ENCODE measurements at regions not wholly inside any gene's neighbourhood (a gene's known extent, or its start where the extent isn't known, plus 50 kb on each side); places are given as distances from the start of the nearest gene placed in this dataset.

DNA sequence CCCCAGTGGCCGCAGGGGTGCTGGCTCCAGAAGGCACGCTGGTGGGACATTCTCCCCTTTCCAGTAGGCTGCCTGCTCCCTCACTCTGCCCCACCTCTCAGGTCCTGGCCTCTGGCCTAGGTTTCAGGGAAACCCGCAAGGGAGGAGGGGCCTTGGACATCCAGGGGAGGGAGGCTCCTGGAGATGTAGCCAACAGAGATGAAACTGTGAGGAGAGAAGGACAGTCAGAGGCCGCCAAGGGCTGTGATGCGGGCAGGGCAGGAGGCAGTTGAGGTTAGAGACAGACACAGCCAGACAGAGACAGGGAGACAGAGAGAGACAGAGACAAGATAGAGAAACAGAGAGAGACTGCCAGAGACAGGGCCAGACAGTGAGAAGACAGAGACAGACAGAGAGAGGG is 127.7 kb downstream of the UQCRFS1 start:
- no peak overlapping the region for H3K18ac ChIP-seq (ENCODE audit: insufficient read length, low read depth, low read length)
- no peaks in the 10 kb centered on the region; the same call in 1 of the 2 replicates for H3K4me1 ChIP-seq (ENCODE audit: insufficient read depth, low read length)
- no peak overlapping the region for H3K9ac ChIP-seq (ENCODE audit: extremely low read depth, insufficient read length, low read length)
- Mint-ChIP-seq H3K27me3 (ENCODE audit: low read depth) (peaks cover 4% of the 10 kb centered on the region), H3K9me3 (peaks cover 6 to 9% of the 10 kb centered on the region in 2 experiments; a peak in 4 of 5 replicates), H3K27ac (no peak overlapping the region), H3K4me3 (no peak overlapping the region), H3K36me3 (ENCODE audit: insufficient read depth in 1 of 3, low read depth in 3 of 3) (no peaks in the 10 kb centered on the region), H3K4me1 (peaks cover 22 to 23% of the 10 kb centered on the region in 2 experiments)
- H2BK12ac ChIP-seq (ENCODE audit: insufficient read length, low read depth, low read length) = no peak overlapping the region
- no peak overlapping the region for H4K5ac ChIP-seq (ENCODE audit: insufficient read length, low read depth, low read length)
- no peak overlapping the region for H3K4me2 ChIP-seq (ENCODE audit: insufficient read depth, insufficient read length, low read length)
- no peak overlapping the region; the same call in 1 of the 2 replicates for H3K14ac ChIP-seq (ENCODE audit: insufficient read depth, low read length)
- no peak overlapping the region for H2AK5ac ChIP-seq (ENCODE audit: insufficient read length, low read length)
- H2BK5ac ChIP-seq (ENCODE audit: insufficient read length, low read length) = no peak overlapping the region
- no peak overlapping the region for H2BK15ac ChIP-seq (ENCODE audit: low read depth, low read length)
- H3K27me3 ChIP-seq (ENCODE audit: insufficient read depth, low read length) = no peaks in the 10 kb centered on the region
- TF ChIP-seq, protein P1, sequence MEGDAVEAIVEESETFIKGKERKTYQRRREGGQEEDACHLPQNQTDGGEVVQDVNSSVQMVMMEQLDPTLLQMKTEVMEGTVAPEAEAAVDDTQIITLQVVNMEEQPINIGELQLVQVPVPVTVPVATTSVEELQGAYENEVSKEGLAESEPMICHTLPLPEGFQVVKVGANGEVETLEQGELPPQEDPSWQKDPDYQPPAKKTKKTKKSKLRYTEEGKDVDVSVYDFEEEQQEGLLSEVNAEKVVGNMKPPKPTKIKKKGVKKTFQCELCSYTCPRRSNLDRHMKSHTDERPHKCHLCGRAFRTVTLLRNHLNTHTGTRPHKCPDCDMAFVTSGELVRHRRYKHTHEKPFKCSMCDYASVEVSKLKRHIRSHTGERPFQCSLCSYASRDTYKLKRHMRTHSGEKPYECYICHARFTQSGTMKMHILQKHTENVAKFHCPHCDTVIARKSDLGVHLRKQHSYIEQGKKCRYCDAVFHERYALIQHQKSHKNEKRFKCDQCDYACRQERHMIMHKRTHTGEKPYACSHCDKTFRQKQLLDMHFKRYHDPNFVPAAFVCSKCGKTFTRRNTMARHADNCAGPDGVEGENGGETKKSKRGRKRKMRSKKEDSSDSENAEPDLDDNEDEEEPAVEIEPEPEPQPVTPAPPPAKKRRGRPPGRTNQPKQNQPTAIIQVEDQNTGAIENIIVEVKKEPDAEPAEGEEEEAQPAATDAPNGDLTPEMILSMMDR (conservative IDR thresholded peaks at IDR 0.05) = no peak
- no peaks in the 10 kb centered on the region for H4K20me1 ChIP-seq (ENCODE audit: control insufficient read depth, insufficient read depth, insufficient read length)
- H4K8ac ChIP-seq (replicated peaks; ENCODE audit: insufficient read length, low read depth, low read length) = no peak overlapping the region
- no peak for DNase-seq
- H3K56ac ChIP-seq (ENCODE audit: insufficient read length, low read depth, low read length) = no peak overlapping the region
- H3K27ac ChIP-seq (ENCODE audit: insufficient read length, low read depth, low read length) = no peak overlapping the region
- no peak overlapping the region for H3T11ph ChIP-seq (ENCODE audit: low read length)
- no CpG with 5 or more reads among the region's 5 CpGs for WGBS (ENCODE audit: extremely low coverage, insufficient read length, low lambda C conversion rate)
- no peak overlapping the region for H2BK20ac ChIP-seq (ENCODE audit: low read depth, low read length, poor library complexity, severe bottlenecking)
- no peak overlapping the region for H2BK120ac ChIP-seq (ENCODE audit: low read depth, low read length, poor library complexity, severe bottlenecking)
- no peaks in the 10 kb centered on the region for H3K79me2 ChIP-seq (ENCODE audit: insufficient read depth, low read length)
- no peaks in the 10 kb centered on the region for H3K23me2 ChIP-seq (ENCODE audit: insufficient read length, low read depth, low read length, poor library complexity, severe bottlenecking)
- no peak overlapping the region for H3K23ac ChIP-seq (ENCODE audit: insufficient read length, low read depth, low read length)
- no peak overlapping the region for H4K91ac ChIP-seq (ENCODE audit: insufficient read length, low read depth, low read length)
- H2AFZ ChIP-seq (ENCODE audit: low read length) = no peak overlapping the region
- H3K9me3 ChIP-seq (ENCODE audit: control insufficient read depth, low read depth, low read length) = no peaks in the 10 kb centered on the region
- no peak overlapping the region for H3K4ac ChIP-seq (ENCODE audit: low read depth, low read length)
- no peaks in the 10 kb centered on the region for H3K79me1 ChIP-seq (ENCODE audit: insufficient read depth, low read depth, low read length, poor library complexity, severe bottlenecking)
